Sciatic nerve (tissue), 2 donors: ENCODE measurements at regions not wholly inside any gene's neighbourhood (a gene's known extent, or its start where the extent isn't known, plus 50 kb on each side); places are given as distances from the start of the nearest gene placed in this dataset.
"Not testable (repeated sequence)": the region's sequence is repeated elsewhere in the genome, so short reads cannot be mapped to it uniquely, and the experiment has no call there.

Source experiments
- ATAC-seq: fragments of 200-7000 bp; cut with Tn5 transposase; one replicate; pipeline ENCODE4 v1.9.1; 2020; ENCODE audit warnings: mild to moderate bottlenecking, moderate library complexity
- DNase-seq: peaks from one replicate; pipeline ENCODE4 v3.0.0-alpha.2; 2020; ENCODE audit warnings: low spot score
- intact Hi-C: fragments of 100-400 bp; cut with DNase I; formaldehyde crosslinking; loops from one replicate; pipeline ENCODE4 v1.14.2; 2022
- donor health status: DM: no; HTN: no; CAD: no.
- donor health status: DM: no; HTN: no; CAD: no.

- DNase-seq, result no peak
- no peak for ATAC-seq
- intact Hi-C loops, result no loop called here
Measured at GRCh38 chr11:92125321-92125720, 99.3 kb upstream of the FAT3 start.

- intact Hi-C loops, result no loop called here
- no peak for ATAC-seq
- DNase-seq, result no peak
Measured at GRCh38 chr11:92123540-92123939, 101.1 kb upstream of the FAT3 start.

GRCh38 chr11:92122561-92122960 lies 102.1 kb upstream of the FAT3 start:
- DNase-seq (no peak), ATAC-seq (no peak)
- intact Hi-C loops, result no loop called here

- intact Hi-C loops, result no loop called here
- ATAC-seq (no peak), DNase-seq (no peak)
Measured at GRCh38 chr11:92111287-92111686, 113.3 kb upstream of the FAT3 start.

- DNase-seq (no peak), ATAC-seq (no peak)
- intact Hi-C loops, result no loop called here
Measured at GRCh38 chr11:92109466-92109865, 115.2 kb upstream of the FAT3 start.

- DNase-seq, result no peak
- intact Hi-C loops, result no loop called here
- ATAC-seq, result no peak
Measured at GRCh38 chr11:92107331-92107730, 117.3 kb upstream of the FAT3 start.

- intact Hi-C loops, result no loop called here
- no peak for DNase-seq
- no peak for ATAC-seq
Measured at GRCh38 chr11:92104349-92104748, 120.3 kb upstream of the FAT3 start.

GRCh38 chr11:92101920-92102319 lies 122.7 kb upstream of the FAT3 start:
- intact Hi-C loops, result no loop called here
- DNase-seq (no peak), ATAC-seq (no peak)

GRCh38 chr11:92099183-92099582 lies 125.4 kb upstream of the FAT3 start:
- intact Hi-C loops, result no loop called here
- ATAC-seq (no peak), DNase-seq (no peak)

GRCh38 chr11:92098172-92098571 lies 126.4 kb upstream of the FAT3 start:
- ATAC-seq, result no peak
- intact Hi-C loops, result no loop called here
- no peak for DNase-seq

- DNase-seq, result no peak
- intact Hi-C loops, result no loop called here
Measured at GRCh38 chr11:92087725-92088537, 136.7 kb upstream of the FAT3 start.

GRCh38 chr11:92083123-92083522 lies 141.5 kb upstream of the FAT3 start:
- intact Hi-C loops, result no loop called here
- DNase-seq, result no peak
- ATAC-seq, result no peak

More at GRCh38 chr11:92087725-92088537, 136.7 kb upstream of the FAT3 start:
- ATAC-seq, result no peak

- intact Hi-C loops, result no loop called here
- ATAC-seq, result no peak
- no peak for DNase-seq
Measured at GRCh38 chr11:92082652-92083051, 142.0 kb upstream of the FAT3 start.

GRCh38 chr11:92074498-92074897 lies 150.1 kb upstream of the FAT3 start:
- DNase-seq, ATAC-seq, intact Hi-C loops: not testable (repeated sequence)

GRCh38 chr11:92071660-92072059 lies 153.0 kb upstream of the FAT3 start:
- DNase-seq (no peak), ATAC-seq (no peak)
- intact Hi-C loops, result no loop called here

GRCh38 chr11:92070026-92070889 lies 154.4 kb upstream of the FAT3 start:
- no peak for ATAC-seq
- intact Hi-C loops, result no loop called here

GRCh38 chr11:92067016-92067415 lies 157.6 kb upstream of the FAT3 start:
- intact Hi-C loops, result no loop called here
- DNase-seq (no peak), ATAC-seq (no peak)

More at GRCh38 chr11:92070026-92070889, 154.4 kb upstream of the FAT3 start:
- no peak for DNase-seq

GRCh38 chr11:92061456-92062062 lies 163.1 kb upstream of the FAT3 start:
- DNase-seq (no peak), ATAC-seq (no peak)
- intact Hi-C loops, result no loop called here

GRCh38 chr11:92057849-92058442 lies 166.7 kb upstream of the FAT3 start:
- ATAC-seq (no peak), DNase-seq (no peak)
- intact Hi-C loops, result no loop called here
